ENCODE measurements at regions not wholly inside any gene's neighbourhood (a gene's known extent, or its start where the extent isn't known, plus 50 kb on each side); places are given as distances from the start of the nearest gene placed in this dataset.

DNA sequence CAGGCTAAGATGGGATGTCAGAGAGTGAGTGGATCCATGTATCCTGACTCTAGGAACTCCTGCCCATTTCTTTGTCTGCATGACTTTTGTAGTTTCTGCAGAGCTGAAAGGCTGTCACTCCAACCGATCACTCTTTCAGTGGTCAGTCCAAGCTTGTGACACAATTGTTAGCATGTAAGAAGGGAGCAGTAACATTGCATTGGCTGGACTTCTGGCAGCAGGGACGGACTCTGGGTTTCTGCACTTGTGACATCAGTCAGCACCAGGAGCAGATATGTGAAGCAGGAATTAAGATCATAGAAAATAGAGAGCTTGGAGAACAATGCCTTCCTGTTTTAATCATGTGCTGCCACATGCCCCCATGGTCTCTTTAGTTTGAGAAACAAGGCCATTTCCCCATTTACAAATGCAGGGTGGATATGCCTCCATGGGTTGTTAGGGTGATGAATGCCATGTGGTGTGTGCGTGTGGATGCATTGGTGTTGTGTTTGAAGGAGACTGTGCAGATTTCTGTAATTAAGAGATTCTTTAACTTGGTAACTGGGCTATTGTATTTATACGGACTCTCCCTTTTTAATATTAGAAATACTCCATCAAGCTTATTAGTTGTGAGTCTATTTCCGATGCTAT is 214.3 kb upstream of the EPHA4 start:
- no peak for DNase-seq
- TF ChIP-seq POLR2A (IDR thresholded peaks at IDR 0.05; ENCODE audit: low read length): no peak
- TF ChIP-seq GATA1 (IDR thresholded peaks at IDR 0.05; ENCODE audit: low read depth, low read length): no peak

DNA sequence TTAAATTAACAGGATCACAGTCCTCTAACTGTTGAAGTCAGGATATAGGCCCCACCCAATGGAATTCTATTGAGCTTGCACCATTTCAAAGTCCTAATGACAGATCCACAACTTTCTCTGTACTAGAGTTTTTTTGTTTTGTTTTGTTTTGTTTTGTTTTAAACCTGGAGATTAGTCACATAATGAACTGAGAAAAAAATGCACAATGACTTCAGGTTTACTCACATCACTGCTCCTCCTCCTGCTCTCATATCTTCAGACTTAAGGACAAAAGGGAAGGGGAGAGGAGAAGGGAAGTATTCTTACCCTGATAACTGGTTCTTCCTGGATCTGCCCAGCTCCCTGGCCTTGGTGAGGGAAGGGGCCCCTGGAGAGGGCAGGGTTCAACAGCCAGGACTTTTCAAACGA is 208.2 kb upstream of the EPHA4 start:
- TF ChIP-seq POLR2A (IDR thresholded peaks at IDR 0.05; ENCODE audit: low read length): no peak
- no peak for TF ChIP-seq GATA1 (IDR thresholded peaks at IDR 0.05; ENCODE audit: low read depth, low read length)

DNA sequence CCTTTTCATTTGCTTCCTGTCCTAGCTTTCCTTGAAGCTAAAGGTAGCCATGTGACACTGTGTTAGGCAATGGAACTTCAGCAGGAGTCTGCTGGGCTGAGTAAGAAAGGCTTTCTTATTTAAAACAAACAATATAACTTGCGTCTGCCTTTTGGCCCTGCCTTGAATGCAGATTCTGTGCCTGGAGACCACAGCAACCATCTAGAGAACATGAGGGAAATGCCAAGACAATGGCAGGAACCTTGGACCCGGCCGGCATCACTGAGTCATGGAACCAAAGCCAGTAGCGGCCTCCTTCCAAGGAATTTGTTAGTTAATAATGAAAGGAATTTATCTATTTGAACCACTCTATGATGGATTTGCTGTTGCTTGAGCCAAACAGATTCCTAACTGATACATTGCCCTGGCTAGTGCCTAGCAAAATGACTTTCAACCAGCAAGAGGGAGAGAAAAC is 207.5 kb upstream of the EPHA4 start:
- TF ChIP-seq POLR2A (IDR thresholded peaks at IDR 0.05; ENCODE audit: low read length): no peak
- no peak for TF ChIP-seq GATA1 (IDR thresholded peaks at IDR 0.05; ENCODE audit: low read depth, low read length)
- no peak for DNase-seq

More for the DNA sequence above, 208.2 kb upstream of the EPHA4 start:
- no peak for DNase-seq

GRCh38 chr2:221778025-221778424 is 205.9 kb upstream of the EPHA4 start:
- TF ChIP-seq GATA1 (IDR thresholded peaks at IDR 0.05; ENCODE audit: low read depth, low read length): no peak
- TF ChIP-seq POLR2A (IDR thresholded peaks at IDR 0.05; ENCODE audit: low read length): no peak
- no peak for DNase-seq

- DNase-seq: no peak
- TF ChIP-seq GATA1 (IDR thresholded peaks at IDR 0.05; ENCODE audit: low read depth, low read length) (no peak), POLR2A (IDR thresholded peaks at IDR 0.05; ENCODE audit: low read length) (no peak)
These were observed 205.0 kb upstream of the EPHA4 start for GRCh38 chr2:221777119-221777518.

GRCh38 chr2:221775096-221775495 is 203.0 kb upstream of the EPHA4 start:
- no peak for DNase-seq
- TF ChIP-seq GATA1 (IDR thresholded peaks at IDR 0.05; ENCODE audit: low read depth, low read length) (no peak), POLR2A (IDR thresholded peaks at IDR 0.05; ENCODE audit: low read length) (no peak)

DNA sequence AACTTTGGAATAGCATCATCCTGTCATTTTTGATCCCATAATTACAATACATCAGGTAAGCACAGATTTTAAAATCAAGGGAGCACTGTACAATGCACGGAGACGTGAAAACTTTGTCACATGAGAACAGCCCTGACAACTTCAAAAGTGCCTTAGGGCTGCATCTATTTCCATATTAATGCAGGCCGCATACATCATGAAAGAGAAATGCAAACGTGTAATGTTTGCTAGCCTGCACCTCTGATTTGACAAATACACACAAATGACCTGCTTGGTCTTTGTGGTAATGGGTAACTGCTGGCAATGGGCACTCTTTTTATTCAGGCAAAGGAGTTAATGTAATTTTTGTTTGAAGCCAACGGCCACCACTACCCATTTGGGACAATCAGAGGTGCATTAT is 202.0 kb upstream of the EPHA4 start:
- DNase-seq: no peak
- TF ChIP-seq GATA1 (IDR thresholded peaks at IDR 0.05; ENCODE audit: low read depth, low read length): no peak
- no peak for TF ChIP-seq POLR2A (IDR thresholded peaks at IDR 0.05; ENCODE audit: low read length)

DNA sequence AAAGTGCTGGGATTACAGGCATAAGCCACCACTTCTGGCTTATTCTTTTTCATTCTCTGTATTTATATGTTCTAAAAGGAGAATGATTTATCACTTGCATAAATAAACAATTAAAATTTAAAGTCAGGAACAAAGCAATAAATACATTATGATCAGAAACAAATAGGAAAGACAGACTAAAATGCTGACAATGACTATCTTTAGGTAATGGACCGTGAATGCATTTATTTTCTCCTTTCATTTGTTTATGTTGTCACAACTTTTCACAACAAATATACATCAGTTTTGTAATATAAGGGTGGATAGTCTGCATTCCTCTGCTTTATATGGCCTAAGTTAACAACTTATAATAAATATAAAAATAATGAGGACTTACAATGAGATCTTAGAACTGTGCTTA is 199.2 kb upstream of the EPHA4 start:
- DNase-seq: no peak
- TF ChIP-seq GATA1 (IDR thresholded peaks at IDR 0.05; ENCODE audit: low read depth, low read length) (no peak), POLR2A (IDR thresholded peaks at IDR 0.05; ENCODE audit: low read length) (no peak)

- no peak for DNase-seq
- no peak for TF ChIP-seq GATA1 (IDR thresholded peaks at IDR 0.05; ENCODE audit: low read depth, low read length)
- no peak for TF ChIP-seq POLR2A (IDR thresholded peaks at IDR 0.05; ENCODE audit: low read length)
These were observed 195.3 kb upstream of the EPHA4 start for GRCh38 chr2:221767106-221768012.

DNA sequence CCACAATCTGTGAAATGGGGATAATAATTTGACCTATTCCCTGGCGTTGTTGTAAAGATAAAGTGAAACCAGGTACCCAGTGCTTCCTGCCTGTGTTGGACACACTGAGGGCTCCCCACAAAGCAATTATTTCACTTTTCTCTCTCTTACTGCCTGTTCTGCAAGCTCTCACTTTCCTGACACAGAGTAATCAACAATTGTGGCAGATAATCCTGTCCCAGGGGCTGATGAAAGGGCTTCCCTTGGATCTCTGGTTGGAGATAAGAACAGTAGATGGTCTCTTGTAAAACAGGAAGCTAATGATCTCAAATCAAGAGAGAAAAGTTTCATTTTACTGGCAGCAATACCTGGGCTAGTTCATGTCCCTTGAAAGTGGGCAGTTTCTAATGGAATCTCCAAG is 190.4 kb upstream of the EPHA4 start:
- TF ChIP-seq POLR2A (IDR thresholded peaks at IDR 0.05; ENCODE audit: low read length): no peak
- no peak for TF ChIP-seq GATA1 (IDR thresholded peaks at IDR 0.05; ENCODE audit: low read depth, low read length)
- DNase-seq: no peak

- no peak for DNase-seq
- TF ChIP-seq GATA1 (IDR thresholded peaks at IDR 0.05; ENCODE audit: low read depth, low read length) (no peak), POLR2A (IDR thresholded peaks at IDR 0.05; ENCODE audit: low read length) (no peak)
These were observed 189.2 kb upstream of the EPHA4 start for GRCh38 chr2:221761260-221761659.

DNA sequence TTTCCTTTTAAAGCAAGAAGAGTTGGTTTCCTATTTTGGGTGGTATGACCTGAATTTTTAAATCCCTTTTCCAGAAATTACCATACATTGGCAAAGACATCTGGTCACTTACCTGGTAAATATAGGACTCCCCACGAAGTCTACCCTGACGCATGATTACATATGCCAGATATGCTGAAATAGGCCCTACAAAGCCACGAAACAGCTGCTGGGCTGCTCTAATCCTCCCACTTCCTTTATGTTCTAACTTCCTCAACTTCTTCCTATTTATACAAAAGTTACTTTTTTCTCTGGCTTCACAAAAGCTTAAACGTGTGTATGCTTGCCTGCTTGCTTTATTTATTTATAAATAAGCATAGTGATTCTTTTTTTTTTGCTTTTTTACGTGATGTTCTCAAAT is 186.0 kb upstream of the EPHA4 start:
- TF ChIP-seq POLR2A (IDR thresholded peaks at IDR 0.05; ENCODE audit: low read length) (no peak), GATA1 (IDR thresholded peaks at IDR 0.05; ENCODE audit: low read depth, low read length) (no peak)
- no peak for DNase-seq

DNA sequence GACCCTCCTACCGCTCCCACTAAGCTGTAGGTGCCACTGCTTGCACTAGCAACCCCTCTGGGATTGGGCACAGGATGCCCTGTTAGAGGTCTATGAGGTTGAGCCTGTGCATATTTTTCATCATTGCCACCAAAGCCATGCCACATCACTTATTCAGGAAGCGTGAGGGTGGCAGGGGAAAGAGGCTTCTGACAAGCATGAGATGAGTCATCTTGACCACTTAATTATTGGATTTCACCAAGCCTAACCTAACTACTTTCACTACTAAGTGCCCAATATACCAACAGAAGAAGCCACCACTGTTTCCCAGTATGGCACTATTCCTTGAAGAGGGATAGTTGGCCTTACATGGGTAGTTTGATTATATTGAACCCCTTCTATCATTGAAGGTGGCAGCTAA is 181.3 kb upstream of the EPHA4 start:
- TF ChIP-seq GATA1 (IDR thresholded peaks at IDR 0.05; ENCODE audit: low read depth, low read length): no peak
- TF ChIP-seq POLR2A (IDR thresholded peaks at IDR 0.05; ENCODE audit: low read length): no peak
- no peak for DNase-seq

GRCh38 chr2:221752781-221753180 is 180.7 kb upstream of the EPHA4 start:
- no peak for TF ChIP-seq GATA1 (IDR thresholded peaks at IDR 0.05; ENCODE audit: low read depth, low read length)
- TF ChIP-seq POLR2A (IDR thresholded peaks at IDR 0.05; ENCODE audit: low read length): no peak

GRCh38 chr2:221750316-221750715 is 178.2 kb upstream of the EPHA4 start:
- no peak for DNase-seq
- no peak for TF ChIP-seq POLR2A (IDR thresholded peaks at IDR 0.05; ENCODE audit: low read length)
- TF ChIP-seq GATA1 (IDR thresholded peaks at IDR 0.05; ENCODE audit: low read depth, low read length): no peak

More at GRCh38 chr2:221752781-221753180, 180.7 kb upstream of the EPHA4 start:
- no peak for DNase-seq

Measured in erythroblast (primary cell).